ENCODE measurements at regions not wholly inside any gene's neighbourhood (a gene's known extent, or its start where the extent isn't known, plus 50 kb on each side); places are given as distances from the start of the nearest gene placed in this dataset.

DNA sequence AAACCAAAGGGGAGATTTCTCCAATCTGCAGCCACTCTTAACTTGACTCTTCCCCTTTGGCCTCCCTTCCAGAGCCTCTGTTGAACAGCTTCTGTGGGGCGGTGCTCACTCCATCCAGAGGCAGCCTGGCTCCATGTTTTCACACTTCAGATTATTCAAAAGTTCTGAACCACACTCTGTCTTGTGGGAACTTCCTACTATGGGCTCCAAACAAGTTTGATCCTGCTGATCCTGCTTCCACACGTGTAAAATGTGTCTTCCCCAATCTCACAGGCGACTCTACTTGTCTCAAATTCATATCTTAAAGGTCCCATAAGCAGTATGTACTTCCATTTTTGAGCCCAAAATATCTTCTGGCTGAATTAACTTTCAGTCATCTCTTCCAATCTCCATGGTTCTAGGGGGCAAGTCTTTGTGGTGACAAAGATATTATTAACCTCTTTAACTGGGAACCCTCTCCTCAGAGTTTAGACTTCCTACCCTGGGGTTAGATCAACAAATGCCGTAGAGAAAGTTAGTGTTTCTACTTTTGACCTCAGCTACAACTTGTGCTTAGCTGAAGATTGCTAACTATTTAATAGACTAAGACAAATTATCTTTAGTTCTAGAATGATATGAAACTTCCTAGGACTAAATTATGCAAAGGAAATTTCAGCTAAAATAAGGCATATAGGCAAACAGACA lies 176.3 kb upstream of the BCL6 start:
- peaks cover 2% of the 10 kb centered on the region for H3K36me3 Mint-ChIP-seq (ENCODE audit: low read depth)
- H3K27ac Mint-ChIP-seq (ENCODE audit: unreplicated experiment), result no peak overlapping the region
- H3K4me1 Mint-ChIP-seq, result peaks cover 12% of the 10 kb centered on the region
- peaks cover 14% of the 10 kb centered on the region for H3K9me3 Mint-ChIP-seq
- TF ChIP-seq, protein P1, sequence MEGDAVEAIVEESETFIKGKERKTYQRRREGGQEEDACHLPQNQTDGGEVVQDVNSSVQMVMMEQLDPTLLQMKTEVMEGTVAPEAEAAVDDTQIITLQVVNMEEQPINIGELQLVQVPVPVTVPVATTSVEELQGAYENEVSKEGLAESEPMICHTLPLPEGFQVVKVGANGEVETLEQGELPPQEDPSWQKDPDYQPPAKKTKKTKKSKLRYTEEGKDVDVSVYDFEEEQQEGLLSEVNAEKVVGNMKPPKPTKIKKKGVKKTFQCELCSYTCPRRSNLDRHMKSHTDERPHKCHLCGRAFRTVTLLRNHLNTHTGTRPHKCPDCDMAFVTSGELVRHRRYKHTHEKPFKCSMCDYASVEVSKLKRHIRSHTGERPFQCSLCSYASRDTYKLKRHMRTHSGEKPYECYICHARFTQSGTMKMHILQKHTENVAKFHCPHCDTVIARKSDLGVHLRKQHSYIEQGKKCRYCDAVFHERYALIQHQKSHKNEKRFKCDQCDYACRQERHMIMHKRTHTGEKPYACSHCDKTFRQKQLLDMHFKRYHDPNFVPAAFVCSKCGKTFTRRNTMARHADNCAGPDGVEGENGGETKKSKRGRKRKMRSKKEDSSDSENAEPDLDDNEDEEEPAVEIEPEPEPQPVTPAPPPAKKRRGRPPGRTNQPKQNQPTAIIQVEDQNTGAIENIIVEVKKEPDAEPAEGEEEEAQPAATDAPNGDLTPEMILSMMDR (conservative IDR thresholded peaks at IDR 0.05), result no peak
- peaks cover 7% of the 10 kb centered on the region for H3K27me3 Mint-ChIP-seq (ENCODE audit: low read depth)
- no peak overlapping the region for H3K4me3 Mint-ChIP-seq
- DNase-seq (ENCODE audit: low read depth, low spot score), result no peak

DNA sequence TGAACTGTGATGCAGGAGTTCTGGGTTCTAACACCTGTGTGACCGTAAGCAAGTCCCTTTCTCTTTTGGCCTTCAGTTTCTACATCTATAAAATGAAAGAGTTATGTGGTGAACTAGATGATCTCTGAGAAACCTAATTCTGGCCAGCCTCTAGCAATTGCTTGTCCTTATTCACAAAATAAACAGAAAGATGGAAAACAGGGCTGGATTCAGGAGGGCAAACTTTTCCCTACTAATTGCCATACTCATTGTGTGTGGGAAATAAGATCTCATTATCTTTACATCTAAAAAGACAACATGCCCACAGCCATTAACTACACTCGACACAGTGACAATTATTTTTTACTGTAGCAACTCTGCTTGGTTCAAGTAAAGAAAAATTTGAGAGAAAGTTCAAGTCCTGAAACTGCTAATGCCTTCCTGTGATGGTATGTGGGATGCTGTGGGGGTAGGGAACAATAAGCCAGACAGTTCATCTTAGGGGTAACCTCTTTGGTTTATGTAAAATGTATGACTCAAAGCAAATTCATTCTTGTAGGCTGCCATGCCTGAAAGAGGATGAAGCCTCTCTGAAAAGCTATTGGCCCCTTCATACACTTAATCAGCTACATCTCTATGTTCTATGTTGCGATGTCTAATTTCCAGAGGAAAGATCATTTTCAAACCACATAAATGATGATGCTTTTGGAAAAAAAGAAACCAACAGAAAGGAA lies 177.6 kb upstream of the BCL6 start:
- H3K36me3 Mint-ChIP-seq (ENCODE audit: low read depth), result peaks cover 2% of the 10 kb centered on the region
- peaks cover 7% of the 10 kb centered on the region for H3K27me3 Mint-ChIP-seq (ENCODE audit: low read depth)
- no peak overlapping the region for H3K4me3 Mint-ChIP-seq
- DNase-seq (ENCODE audit: low read depth, low spot score), result no peak
- TF ChIP-seq, protein P1 (conservative IDR thresholded peaks at IDR 0.05), result no peak
- peaks cover 19% of the 10 kb centered on the region for H3K9me3 Mint-ChIP-seq
- H3K27ac Mint-ChIP-seq (ENCODE audit: unreplicated experiment), result no peak overlapping the region
- peaks cover 12% of the 10 kb centered on the region for H3K4me1 Mint-ChIP-seq

DNA sequence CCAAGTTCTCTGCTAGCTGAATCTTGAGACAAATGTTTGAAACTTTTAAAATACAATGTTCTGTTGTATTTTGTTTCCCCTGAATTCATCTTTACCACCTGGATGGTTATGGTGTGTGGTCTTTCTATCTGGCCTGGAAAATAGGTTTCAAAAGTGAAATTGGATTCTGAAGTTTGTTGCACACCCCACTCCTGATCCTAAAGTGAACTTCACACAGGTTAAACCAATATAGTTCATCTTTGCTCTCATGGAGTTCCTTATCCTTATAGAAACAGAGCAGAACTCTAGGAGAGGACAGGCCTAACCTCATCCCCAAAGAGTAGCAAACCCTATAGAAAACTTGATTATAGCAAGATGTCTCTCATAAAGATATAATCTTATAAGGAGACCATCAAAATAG lies 179.4 kb upstream of the BCL6 start:
- Mint-ChIP-seq H3K27me3 (ENCODE audit: low read depth) (peaks cover 7% of the 10 kb centered on the region), H3K27ac (ENCODE audit: unreplicated experiment) (no peak overlapping the region), H3K4me1 (peaks cover 16% of the 10 kb centered on the region), H3K4me3 (no peak overlapping the region), H3K9me3 (peaks cover 19% of the 10 kb centered on the region), H3K36me3 (ENCODE audit: low read depth) (peaks cover 2% of the 10 kb centered on the region)
- TF ChIP-seq, protein P1 (conservative IDR thresholded peaks at IDR 0.05), result no peak
- DNase-seq (ENCODE audit: low read depth, low spot score), result no peak

DNA sequence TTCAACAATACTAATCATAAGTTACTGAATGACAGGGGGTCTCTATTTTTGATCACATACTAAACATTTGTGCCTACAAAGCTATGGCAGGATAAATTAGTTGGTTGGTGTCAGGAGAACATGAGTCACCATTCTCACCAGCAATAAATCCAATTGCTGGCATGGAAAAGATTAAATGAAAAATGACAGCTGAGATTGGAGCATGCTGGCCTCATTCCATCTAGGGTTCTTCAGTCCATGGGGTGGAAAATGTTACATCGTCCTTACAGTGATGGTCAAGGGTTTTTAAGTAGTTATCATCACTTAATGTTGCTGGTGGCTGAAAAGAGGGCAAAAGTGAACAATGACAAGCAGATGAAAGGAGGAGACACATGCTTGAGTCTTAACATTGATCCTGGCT lies 180.1 kb upstream of the BCL6 start:
- TF ChIP-seq, protein P1 (conservative IDR thresholded peaks at IDR 0.05), result no peak
- Mint-ChIP-seq H3K27me3 (ENCODE audit: low read depth) (peaks cover 7% of the 10 kb centered on the region), H3K36me3 (ENCODE audit: low read depth) (peaks cover 2% of the 10 kb centered on the region), H3K4me1 (peaks cover 16% of the 10 kb centered on the region), H3K4me3 (no peak overlapping the region), H3K9me3 (peaks cover 19% of the 10 kb centered on the region), H3K27ac (ENCODE audit: unreplicated experiment) (no peak overlapping the region)
- no peak for DNase-seq (ENCODE audit: low read depth, low spot score)

DNA sequence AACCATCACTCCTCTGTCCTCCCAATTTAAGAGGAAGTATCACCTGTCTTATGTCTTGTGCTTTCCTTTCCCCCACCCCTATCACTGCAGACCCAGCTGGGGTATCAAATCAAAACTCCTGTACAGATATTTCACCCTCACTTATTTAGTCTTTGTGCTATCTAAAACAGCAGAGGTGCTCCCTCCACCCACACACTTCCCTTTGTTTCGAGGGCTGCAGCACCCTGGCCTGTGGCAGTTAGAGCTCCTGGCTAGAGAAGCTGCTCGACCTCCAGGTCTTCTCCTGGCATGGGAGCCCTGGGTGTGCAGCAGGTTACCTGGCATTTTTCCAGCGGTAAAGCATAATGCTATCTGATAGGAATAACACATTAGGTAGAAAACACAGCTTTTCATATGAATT lies 181.4 kb upstream of the BCL6 start:
- Mint-ChIP-seq H3K9me3 (peaks cover 19% of the 10 kb centered on the region), H3K36me3 (ENCODE audit: low read depth) (peaks cover 2% of the 10 kb centered on the region), H3K27me3 (ENCODE audit: low read depth) (peaks cover 7% of the 10 kb centered on the region), H3K27ac (ENCODE audit: unreplicated experiment) (no peak overlapping the region), H3K4me3 (no peak overlapping the region), H3K4me1 (peaks cover 6% of the 10 kb centered on the region)
- no peak for DNase-seq (ENCODE audit: low read depth, low spot score)
- TF ChIP-seq, protein P1 (conservative IDR thresholded peaks at IDR 0.05), result no peak

All from neural crest cell (in vitro differentiated cells).